ENCODE measurements at regions not wholly inside any gene's neighbourhood (a gene's known extent, or its start where the extent isn't known, plus 50 kb on each side); places are given as distances from the start of the nearest gene placed in this dataset.

GRCh38 chr5:28143519-28143918 lies 1105.1 kb upstream of the CDH9 start:
- Histone ChIP-seq H4K20me1 (no peaks in the 10 kb centered on the region), H3K27ac (no peak overlapping the region), H3K4me1 (no peaks in the 10 kb centered on the region), H3K4me2 (no peak overlapping the region), H3K4me3 (no peak overlapping the region), H3K27me3 (no peaks in the 10 kb centered on the region), H3K9me3 (no peaks in the 10 kb centered on the region), H3K9ac (no peak overlapping the region), H3K36me3 (no peaks in the 10 kb centered on the region)
- TF ChIP-seq Cebpa-rat (IDR thresholded peaks at IDR 0.05) = no peak

- no peaks in the 10 kb centered on the region for H3K27me3 ChIP-seq
- no peak overlapping the region for H3K4me3 ChIP-seq
- no peaks in the 10 kb centered on the region for H4K20me1 ChIP-seq
Measured at GRCh38 chr5:28132151-28132550, 1093.8 kb upstream of the CDH9 start.

GRCh38 chr5:28117691-28118090 lies 1079.3 kb upstream of the CDH9 start:
- TF ChIP-seq Cebpa-rat (IDR thresholded peaks at IDR 0.05) = no peak
- H3K4me1 ChIP-seq = no peaks in the 10 kb centered on the region

More at GRCh38 chr5:28132151-28132550, 1093.8 kb upstream of the CDH9 start:
- Histone ChIP-seq H3K9ac (no peak overlapping the region), H3K36me3 (no peaks in the 10 kb centered on the region), H3K4me2 (no peak overlapping the region), H3K27ac (no peak overlapping the region), H3K9me3 (no peaks in the 10 kb centered on the region), H3K4me1 (no peaks in the 10 kb centered on the region)
- no peak for TF ChIP-seq Cebpa-rat (IDR thresholded peaks at IDR 0.05)

GRCh38 chr5:28117273-28117672 lies 1078.9 kb upstream of the CDH9 start:
- Histone ChIP-seq H3K4me3 (no peak overlapping the region), H3K4me2 (no peak overlapping the region), H3K27me3 (no peaks in the 10 kb centered on the region), H3K36me3 (no peaks in the 10 kb centered on the region), H3K4me1 (no peaks in the 10 kb centered on the region), H3K9me3 (no peaks in the 10 kb centered on the region), H3K9ac (no peak overlapping the region), H4K20me1 (no peaks in the 10 kb centered on the region), H3K27ac (no peak overlapping the region)
- no peak for TF ChIP-seq Cebpa-rat (IDR thresholded peaks at IDR 0.05)

More at GRCh38 chr5:28117691-28118090, 1079.3 kb upstream of the CDH9 start:
- Histone ChIP-seq H3K4me3 (no peak overlapping the region), H4K20me1 (no peaks in the 10 kb centered on the region), H3K27me3 (no peaks in the 10 kb centered on the region), H3K36me3 (no peaks in the 10 kb centered on the region), H3K4me2 (no peak overlapping the region), H3K9me3 (no peaks in the 10 kb centered on the region), H3K27ac (no peak overlapping the region), H3K9ac (no peak overlapping the region)

- H3K36me3 ChIP-seq = no peaks in the 10 kb centered on the region
- no peak overlapping the region for H3K9ac ChIP-seq
- H3K9me3 ChIP-seq = no peaks in the 10 kb centered on the region
- H3K4me2 ChIP-seq = no peak overlapping the region
- H3K4me1 ChIP-seq = no peaks in the 10 kb centered on the region
- H3K27me3 ChIP-seq = no peaks in the 10 kb centered on the region
- H3K4me3 ChIP-seq = no peak overlapping the region
- no peaks in the 10 kb centered on the region for H4K20me1 ChIP-seq
- no peak overlapping the region for H3K27ac ChIP-seq
- TF ChIP-seq Cebpa-rat (IDR thresholded peaks at IDR 0.05) = no peak
Measured at GRCh38 chr5:28110781-28111180, 1072.4 kb upstream of the CDH9 start.

- no peak overlapping the region for H3K4me2 ChIP-seq
- no peaks in the 10 kb centered on the region for H3K27me3 ChIP-seq
- no peaks in the 10 kb centered on the region for H3K36me3 ChIP-seq
- H4K20me1 ChIP-seq = no peaks in the 10 kb centered on the region
- H3K4me3 ChIP-seq = no peak overlapping the region
- H3K9me3 ChIP-seq = no peaks in the 10 kb centered on the region
- H3K9ac ChIP-seq = no peak overlapping the region
- H3K4me1 ChIP-seq = no peaks in the 10 kb centered on the region
- no peak for TF ChIP-seq Cebpa-rat (IDR thresholded peaks at IDR 0.05)
- no peak overlapping the region for H3K27ac ChIP-seq
Measured at GRCh38 chr5:28104080-28104479, 1065.7 kb upstream of the CDH9 start.

- no peak overlapping the region for H3K27ac ChIP-seq
- no peaks in the 10 kb centered on the region for H4K20me1 ChIP-seq
- H3K4me1 ChIP-seq = no peaks in the 10 kb centered on the region
- H3K36me3 ChIP-seq = no peaks in the 10 kb centered on the region
- H3K4me2 ChIP-seq = no peak overlapping the region
- no peak overlapping the region for H3K9ac ChIP-seq
- TF ChIP-seq Cebpa-rat (IDR thresholded peaks at IDR 0.05) = no peak
- H3K27me3 ChIP-seq = no peaks in the 10 kb centered on the region
- H3K9me3 ChIP-seq = no peaks in the 10 kb centered on the region
- no peak overlapping the region for H3K4me3 ChIP-seq
Measured at GRCh38 chr5:28084069-28084468, 1045.7 kb upstream of the CDH9 start.

GRCh38 chr5:28082610-28083009 lies 1044.2 kb upstream of the CDH9 start:
- no peaks in the 10 kb centered on the region for H3K36me3 ChIP-seq
- no peak for TF ChIP-seq Cebpa-rat (IDR thresholded peaks at IDR 0.05)
- no peak overlapping the region for H3K4me2 ChIP-seq
- H3K9me3 ChIP-seq = peaks cover 5% of the 10 kb centered on the region
- H3K27ac ChIP-seq = no peak overlapping the region
- no peaks in the 10 kb centered on the region for H3K4me1 ChIP-seq
- H3K27me3 ChIP-seq = no peaks in the 10 kb centered on the region
- no peak overlapping the region for H3K9ac ChIP-seq
- no peak overlapping the region for H3K4me3 ChIP-seq
- H4K20me1 ChIP-seq = no peaks in the 10 kb centered on the region

- no peaks in the 10 kb centered on the region for H4K20me1 ChIP-seq
- no peak for TF ChIP-seq Cebpa-rat (IDR thresholded peaks at IDR 0.05)
Measured at GRCh38 chr5:28077291-28078240, 1039.2 kb upstream of the CDH9 start.

GRCh38 chr5:28066856-28067255 lies 1028.5 kb upstream of the CDH9 start:
- Histone ChIP-seq H3K4me2 (no peak overlapping the region), H3K9me3 (no peaks in the 10 kb centered on the region), H3K4me3 (no peak overlapping the region), H3K27ac (no peak overlapping the region), H3K4me1 (no peaks in the 10 kb centered on the region), H3K27me3 (no peaks in the 10 kb centered on the region), H3K9ac (no peak overlapping the region), H4K20me1 (no peaks in the 10 kb centered on the region), H3K36me3 (no peaks in the 10 kb centered on the region)
- TF ChIP-seq Cebpa-rat (IDR thresholded peaks at IDR 0.05) = no peak

More at GRCh38 chr5:28077291-28078240, 1039.2 kb upstream of the CDH9 start:
- Histone ChIP-seq H3K4me3 (no peak overlapping the region), H3K4me1 (no peaks in the 10 kb centered on the region), H3K27ac (no peak overlapping the region), H3K9ac (no peak overlapping the region), H3K36me3 (no peaks in the 10 kb centered on the region), H3K4me2 (no peak overlapping the region), H3K27me3 (no peaks in the 10 kb centered on the region), H3K9me3 (peaks cover 15% of the 10 kb centered on the region)

All from BLaER1 (cell line).